H1 (cell line): ENCODE measurements at regions not wholly inside any gene's neighbourhood (a gene's known extent, or its start where the extent isn't known, plus 50 kb on each side); places are given as distances from the start of the nearest gene placed in this dataset.

Experiments used
- CTCF ChIA-PET: fragments of 300-600 bp; sonication (Branson Sonifier 250); formaldehyde crosslinking; loops from one replicate; lab custom pipeline; 2021; ENCODE audit not compliant: partially characterized antibody; lab: Charles Lee
- POLR2A ChIA-PET: fragments of 300-600 bp; sonication (Branson Sonifier 250); formaldehyde crosslinking; loops from one replicate; lab custom pipeline; 2021; ENCODE audit warnings: inconsistent platforms; ENCODE audit not compliant: partially characterized antibody; lab: Charles Lee
- DNase-seq, 2 experiments: peaks; one replicate each; pipeline versions ENCODE4 v3.0.0 to v3.0.0-alpha.2; 2010 to 2022; ENCODE audit warnings: low spot score in 2 of 2, low read depth in 1 of 2, mixed read lengths in 1 of 2
- FAIRE-seq: peaks from 2 replicates; lab custom pipeline; 2011; peaks lifted over from hg19 to GRCh38; lab: Jason Lieb, UNC
- H2AFZ ChIP-seq: 2 replicates; pipeline ENCODE4 v1.8.1; 2012; ENCODE audit warnings: low read length, inconsistent platforms
- H2AK5ac ChIP-seq: 2 replicates; pipeline ENCODE4 v1.6.1; 2013; ENCODE audit warnings: low read depth, low read length
- H2BK120ac ChIP-seq: replicated peaks from 2 replicates; pipeline ENCODE3; 2013; ENCODE audit warnings: low read depth, low read length, inconsistent platforms
- H2BK12ac ChIP-seq: 2 replicates; pipeline ENCODE4 v1.6.1; 2013; ENCODE audit warnings: low read depth, low read length
- H2BK15ac ChIP-seq: 2 replicates; pipeline ENCODE4 v1.6.1; 2013; ENCODE audit warnings: low read length
- H2BK20ac ChIP-seq: 2 replicates; pipeline ENCODE4 v1.6.1; 2013; ENCODE audit warnings: low read length
- H2BK5ac ChIP-seq: 2 replicates; pipeline ENCODE4 v1.6.1; 2013; ENCODE audit warnings: low read depth, low read length
- H3K14ac ChIP-seq: 2 replicates; pipeline ENCODE4 v1.6.1; 2013; ENCODE audit warnings: inconsistent platforms; ENCODE audit not compliant: insufficient read length
- H3K18ac ChIP-seq: 2 replicates; pipeline ENCODE4 v1.6.1; 2013; ENCODE audit warnings: low read length; ENCODE audit errors: extremely low read depth
- H3K23ac ChIP-seq: 2 replicates; pipeline ENCODE4 v1.6.1; 2013; ENCODE audit warnings: inconsistent platforms; ENCODE audit not compliant: insufficient read length
- H3K23me2 ChIP-seq: 2 replicates; pipeline ENCODE4 v1.6.1; 2013; ENCODE audit warnings: low read depth, low read length
- H3K27ac ChIP-seq: 2 replicates; pipeline ENCODE4 v1.6.1; 2011; ENCODE audit warnings: low read depth, low read length, inconsistent platforms
- H3K27me3 ChIP-seq, 4 experiments: replicated peaks in 1 of 4; 1 replicate in 1 of 4; 2 replicates in 3 of 4; pipeline versions ENCODE4 v1.6.1 to v1.8.1; 2011 to 2013; ENCODE audit warnings: low read length in 3 of 4, mild to moderate bottlenecking in 3 of 4, inconsistent platforms in 2 of 4, mixed read lengths in 2 of 4, moderate library complexity in 1 of 4; ENCODE audit not compliant: control insufficient read depth in 3 of 4, insufficient read depth in 3 of 4; ENCODE audit errors: extremely low read depth in 1 of 4
- H3K36me3 ChIP-seq, 4 experiments: 2 replicates each; pipeline versions ENCODE4 v1.6.1 to v1.8.1; 2011 to 2013; ENCODE audit warnings: mild to moderate bottlenecking in 4 of 4, low read length in 3 of 4, moderate library complexity in 2 of 4, control low read depth in 1 of 4, inconsistent platforms in 1 of 4; ENCODE audit not compliant: insufficient read depth in 4 of 4, control insufficient read depth in 2 of 4
- H3K4ac ChIP-seq: replicated peaks from 2 replicates; pipeline ENCODE3; 2013; ENCODE audit warnings: low read length, low read depth, mixed read lengths, inconsistent platforms; ENCODE audit not compliant: insufficient read length
- H3K4me1 ChIP-seq, 4 experiments: replicated peaks in 1 of 4; 1 replicate in 1 of 4; 2 replicates in 3 of 4; pipeline versions ENCODE4 v1.6.1 to v1.8.1; 2011 to 2013; ENCODE audit warnings: low read length in 3 of 4, inconsistent platforms in 2 of 4, mixed read lengths in 1 of 4; ENCODE audit not compliant: insufficient read depth in 4 of 4, control insufficient read depth in 3 of 4
- H3K4me2 ChIP-seq, 2 experiments: 2 replicates each; pipeline versions ENCODE4 v1.6.1 to v1.8.1; 2011 to 2013; ENCODE audit warnings: low read depth in 2 of 2, low read length in 2 of 2, control low read depth in 1 of 2, inconsistent platforms in 1 of 2, mild to moderate bottlenecking in 1 of 2; ENCODE audit not compliant: insufficient read depth in 1 of 2
- H3K4me3 ChIP-seq, 4 experiments: fragments of 200-600, 300-600 bp in 1 of 4; sonication (generic), shearing (Covaris generic), sonication (Bioruptor Twin) in 1 of 4; 2 replicates each; pipeline versions ENCODE4 v1.5.1 to v1.8.1; 2011 to 2016; ENCODE audit warnings: low read length in 4 of 4, low read depth in 3 of 4, control low read depth in 2 of 4, inconsistent platforms in 2 of 4, mild to moderate bottlenecking in 2 of 4, mixed read lengths in 1 of 4, moderate library complexity in 1 of 4; ENCODE audit not compliant: insufficient read depth in 2 of 4; ENCODE audit errors: extremely low read depth in 1 of 4
- H3K56ac ChIP-seq: replicated peaks from 2 replicates; pipeline ENCODE3; 2013; ENCODE audit warnings: low read depth, mild to moderate bottlenecking, mixed read lengths, low read length, inconsistent platforms; ENCODE audit not compliant: insufficient read length
- H3K79me1 ChIP-seq: 2 replicates; pipeline ENCODE4 v1.6.1; 2013; ENCODE audit warnings: low read depth, low read length, control low read depth
- H3K79me2 ChIP-seq, 2 experiments: 2 replicates each; pipeline versions ENCODE4 v1.6.1 to v1.8.1; 2012 to 2013; ENCODE audit warnings: low read length in 2 of 2, mild to moderate bottlenecking in 2 of 2, inconsistent platforms in 1 of 2; ENCODE audit not compliant: insufficient read depth in 2 of 2, control insufficient read depth in 1 of 2
- H3K9ac ChIP-seq, 4 experiments: replicated peaks in 1 of 4; 1 replicate in 1 of 4; 2 replicates in 3 of 4; pipeline versions ENCODE4 v1.6.1 to v1.8.1; 2011 to 2013; ENCODE audit warnings: low read depth in 3 of 4, low read length in 3 of 4, control low read depth in 2 of 4, mild to moderate bottlenecking in 2 of 4, moderate library complexity in 2 of 4, inconsistent platforms in 1 of 4; ENCODE audit errors: extremely low read depth in 1 of 4
- H3K9me3 ChIP-seq, 2 experiments: 2 replicates each; pipeline versions ENCODE4 v1.6.1 to v1.8.1; 2012 to 2013; ENCODE audit warnings: mild to moderate bottlenecking in 2 of 2, moderate library complexity in 2 of 2, control low read depth in 1 of 2, inconsistent platforms in 1 of 2, low read depth in 1 of 2, low read length in 1 of 2, mixed read lengths in 1 of 2; ENCODE audit not compliant: insufficient read depth in 2 of 2
- H4K20me1 ChIP-seq, 2 experiments: replicated peaks in 1 of 2; 2 replicates each; pipeline versions ENCODE3 to v1.8.1; 2011 to 2013; ENCODE audit warnings: inconsistent platforms in 2 of 2, low read length in 2 of 2, mild to moderate bottlenecking in 1 of 2; ENCODE audit not compliant: insufficient read depth in 2 of 2, control insufficient read depth in 1 of 2
- H4K5ac ChIP-seq: 2 replicates; pipeline ENCODE4 v1.6.1; 2013; ENCODE audit warnings: low read length, low read depth, mixed read lengths, inconsistent platforms; ENCODE audit not compliant: insufficient read length
- H4K8ac ChIP-seq: 2 replicates; pipeline ENCODE4 v1.8.0; 2013; ENCODE audit warnings: mild to moderate bottlenecking, moderate library complexity, low read length, inconsistent platforms; ENCODE audit not compliant: insufficient read depth; ENCODE audit errors: extremely low read depth
- H4K91ac ChIP-seq: replicated peaks from 2 replicates; pipeline ENCODE3; 2013; ENCODE audit warnings: low read length, mixed read lengths, inconsistent platforms; ENCODE audit not compliant: insufficient read length
- ATF3 ChIP-seq: IDR thresholded peaks from 2 replicates; pipeline ENCODE4 v1.6.1; 2011; ENCODE audit warnings: low read depth, mild to moderate bottlenecking, low read length; ENCODE audit not compliant: insufficient read depth
- BRCA1 ChIP-seq: IDR thresholded peaks from 2 replicates; pipeline ENCODE4 v1.6.1; 2012; ENCODE audit warnings: low read depth, low read length, improper control_type of control experiment
- CHD2 ChIP-seq: IDR thresholded peaks from 2 replicates; pipeline ENCODE4 v1.6.1; 2012; ENCODE audit warnings: low read length, improper control_type of control experiment
- CTCF ChIP-seq, 3 experiments: IDR thresholded peaks; 1 replicate in 2 of 3; 2 replicates in 1 of 3; pipeline versions ENCODE4 v1.5.1 to v1.6.1; 2011; ENCODE audit warnings: low read length in 3 of 3, mild to moderate bottlenecking in 3 of 3, inconsistent platforms in 2 of 3, low read depth in 1 of 3, moderate library complexity in 1 of 3; ENCODE audit not compliant: insufficient read depth in 1 of 3; ENCODE audit errors: control extremely low read depth in 1 of 3
- HDAC6 ChIP-seq: IDR thresholded peaks from one replicate; pipeline ENCODE4 v1.7.1; 2012; ENCODE audit warnings: low read depth, mild to moderate bottlenecking, inconsistent platforms, low read length, moderate library complexity
- MAX ChIP-seq: IDR thresholded peaks from 2 replicates; pipeline ENCODE4 v1.6.1; 2012; ENCODE audit warnings: inconsistent platforms
- NANOG ChIP-seq: IDR thresholded peaks from 2 replicates; pipeline ENCODE4 v1.6.1; 2011; ENCODE audit warnings: low read length, low read depth, mild to moderate bottlenecking, inconsistent platforms; ENCODE audit not compliant: insufficient read depth, poor library complexity, severe bottlenecking
- POLR2A ChIP-seq, 2 experiments: IDR thresholded peaks; 1 replicate in 1 of 2; 2 replicates in 1 of 2; pipeline ENCODE4 v1.6.1; 2011; ENCODE audit warnings: low read depth in 2 of 2, low read length in 2 of 2, mild to moderate bottlenecking in 2 of 2; ENCODE audit errors: control extremely low read depth in 1 of 2
- POLR2AphosphoS5 ChIP-seq: IDR thresholded peaks from 2 replicates; pipeline ENCODE4 v1.6.1; 2011; ENCODE audit warnings: low read depth, low read length
- POU5F1 ChIP-seq: IDR thresholded peaks from 2 replicates; pipeline ENCODE4 v1.6.1; 2011; ENCODE audit warnings: low read depth, mild to moderate bottlenecking, low read length, moderate library complexity
- SIN3A ChIP-seq, 2 experiments: IDR thresholded peaks in 1 of 2; conservative IDR thresholded peaks in 1 of 2; 2 replicates each; pipeline ENCODE4 v1.6.1; 2011 to 2012; ENCODE audit warnings: low read length in 2 of 2, improper control_type of control experiment in 1 of 2, low read depth in 1 of 2, mild to moderate bottlenecking in 1 of 2
- SIRT6 ChIP-seq: IDR thresholded peaks from one replicate; pipeline ENCODE4 v1.7.1; 2012; ENCODE audit warnings: low read length, inconsistent platforms
- SP2 ChIP-seq: IDR thresholded peaks from 2 replicates; pipeline ENCODE4 v1.6.1; 2012; ENCODE audit warnings: mild to moderate bottlenecking, low read length, inconsistent platforms
- ZNF274 ChIP-seq: IDR thresholded peaks from 2 replicates; pipeline ENCODE4 v1.7.0; 2012; ENCODE audit warnings: low read length, borderline replicate concordance; ENCODE audit errors: extremely low read depth

DNA sequence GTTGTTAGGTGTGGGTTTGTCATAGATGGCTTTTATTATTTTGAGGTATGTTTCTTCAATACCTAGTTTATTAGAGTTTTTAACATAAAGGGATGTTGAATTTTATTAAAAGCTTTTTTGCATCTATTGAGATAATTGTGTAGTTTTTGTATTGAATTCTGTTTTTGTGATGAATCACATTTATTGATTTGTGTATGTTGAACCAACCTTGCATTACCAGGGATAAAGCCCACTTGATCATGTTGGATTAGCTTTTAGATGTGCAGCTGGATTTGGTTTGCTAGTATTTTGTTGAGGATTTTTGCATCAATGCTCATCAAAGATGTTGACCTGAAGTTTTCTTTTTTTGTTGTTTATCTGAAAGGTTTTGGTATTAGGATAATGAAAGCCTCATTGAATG is 328.2 kb downstream of the ADCYAP1 start:
- Histone ChIP-seq H4K5ac (no peak overlapping the region), H3K79me2 (no peaks in the 10 kb centered on the region), H4K91ac (no peak overlapping the region), H3K9ac (no peak overlapping the region), H3K4ac (no peak overlapping the region), H3K23ac (no peak overlapping the region), H3K9me3 (peaks cover 0 to 2% of the 10 kb centered on the region in 2 experiments; a peak in 1 of 4 replicates), H2BK12ac (no peak overlapping the region), H3K4me1 (no peaks in the 10 kb centered on the region), H4K8ac (no peak overlapping the region), H3K4me2 (no peak overlapping the region), H3K14ac (no peak overlapping the region), H2BK15ac (no peak overlapping the region), H2BK20ac (no peak overlapping the region), H2BK120ac (no peak overlapping the region), H3K27ac (no peak overlapping the region), H2AK5ac (no peak overlapping the region), H3K56ac (no peak overlapping the region), H3K27me3 (no peaks in the 10 kb centered on the region), H3K23me2 (no peaks in the 10 kb centered on the region), H3K36me3 (no peaks in the 10 kb centered on the region), H3K79me1 (no peaks in the 10 kb centered on the region), H3K18ac (no peak overlapping the region), H4K20me1 (no peaks in the 10 kb centered on the region), H3K4me3 (no peak overlapping the region), H2BK5ac (no peak overlapping the region), H2AFZ (no peak overlapping the region)
- DNase-seq, result no peak
- ChIA-PET POLR2A (no interaction called here), CTCF (no interaction called here)
- FAIRE-seq, result no peak
- TF ChIP-seq ATF3 (no peak), SIRT6 (no peak), POLR2A (IDR thresholded peaks at IDR 0.05; ENCODE audit: control extremely low read depth in 1 of 2, low read depth in 2 of 2, low read length in 2 of 2) (no peak), CTCF (IDR thresholded peaks at IDR 0.05; ENCODE audit: control extremely low read depth in 1 of 3, insufficient read depth in 1 of 3, low read depth in 1 of 3, low read length in 3 of 3) (no peak), NANOG (no peak), POU5F1 (no peak), SIN3A (conservative IDR thresholded peaks at IDR 0.05 in 1 of 2, IDR thresholded peaks at IDR 0.05 in 1 of 2; ENCODE audit: low read depth in 1 of 2, low read length in 2 of 2) (no peak), BRCA1 (no peak), HDAC6 (no peak), CHD2 (no peak), POLR2AphosphoS5 (no peak), SP2 (no peak), ZNF274 (no peak), MAX (no peak)
